Ishikawa (cell line): ENCODE measurements at regions not wholly inside any gene's neighbourhood (a gene's known extent, or its start where the extent isn't known, plus 50 kb on each side); places are given as distances from the start of the nearest gene placed in this dataset.

Experiments used
- CEBPB ChIP-seq: IDR thresholded peaks from 2 replicates; pipeline ENCODE4 v1.6.1; 2012
- CREB1 ChIP-seq: IDR thresholded peaks from 2 replicates; pipeline ENCODE4 v1.6.1; 2012; ENCODE audit warnings: low read depth
- FOXM1 ChIP-seq: IDR thresholded peaks from 2 replicates; pipeline ENCODE4 v1.6.1; 2012; ENCODE audit warnings: low read depth, borderline replicate concordance
- YY1 ChIP-seq: IDR thresholded peaks from 2 replicates; pipeline ENCODE4 v1.6.1; 2012; ENCODE audit warnings: low read depth

DNA sequence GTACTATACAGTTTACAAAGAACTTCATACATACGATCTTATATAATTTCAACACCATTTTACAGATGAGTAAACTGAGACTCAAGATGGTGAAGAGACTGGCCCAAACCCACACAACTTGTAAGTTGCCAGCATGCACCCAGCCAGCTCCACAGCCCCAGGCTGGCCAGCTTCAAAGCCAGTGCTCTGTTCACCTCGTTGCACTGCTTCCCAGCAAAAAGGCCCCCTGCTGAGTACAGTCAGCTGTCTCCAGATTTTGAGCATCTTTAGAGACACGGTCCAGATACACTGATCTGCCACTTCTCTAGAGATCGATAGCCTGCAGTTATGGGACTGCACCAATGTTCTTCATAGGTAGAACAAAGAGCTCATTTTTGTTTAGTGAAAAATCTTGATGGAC is 257.2 kb upstream of the CHAC2 start:
- TF ChIP-seq YY1 (no peak), FOXM1 (no peak), CREB1 (no peak), CEBPB (no peak)
